HG03432 (cell line): ENCODE measurements at regions not wholly inside any gene's neighbourhood (a gene's known extent, or its start where the extent isn't known, plus 50 kb on each side); places are given as distances from the start of the nearest gene placed in this dataset.
A peak's percentile ranks its signal among the peaks of the same experiment; 100 is the strongest.

Source experiments
- ATAC-seq: cut with Tn5 transposase; IDR thresholded peaks from one replicate; pipeline ENCODE4 v1.9.1; 2021; ENCODE audit warnings: mild to moderate bottlenecking, moderate library complexity; ENCODE audit not compliant: unreplicated experiment

DNA sequence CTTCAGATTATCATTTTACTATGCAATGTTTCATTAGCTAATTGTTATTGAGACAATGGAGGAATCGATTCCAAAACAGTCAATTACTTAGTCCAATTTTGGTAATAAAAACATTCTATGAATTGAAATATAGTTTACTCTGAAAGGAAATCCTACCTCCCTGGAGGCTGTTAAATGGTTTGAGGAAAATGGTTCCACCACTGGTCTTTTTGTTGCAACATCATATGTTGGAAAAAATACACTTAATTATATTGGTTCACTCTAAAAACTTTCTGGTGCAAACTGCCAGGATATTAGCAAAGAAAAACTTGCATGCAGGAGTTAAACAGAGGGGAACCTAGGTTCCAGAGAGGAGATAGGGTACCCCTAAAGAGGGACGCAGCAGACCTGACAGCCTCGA, 267.3 kb upstream of the LYZL1 start:
- no peak for ATAC-seq

DNA sequence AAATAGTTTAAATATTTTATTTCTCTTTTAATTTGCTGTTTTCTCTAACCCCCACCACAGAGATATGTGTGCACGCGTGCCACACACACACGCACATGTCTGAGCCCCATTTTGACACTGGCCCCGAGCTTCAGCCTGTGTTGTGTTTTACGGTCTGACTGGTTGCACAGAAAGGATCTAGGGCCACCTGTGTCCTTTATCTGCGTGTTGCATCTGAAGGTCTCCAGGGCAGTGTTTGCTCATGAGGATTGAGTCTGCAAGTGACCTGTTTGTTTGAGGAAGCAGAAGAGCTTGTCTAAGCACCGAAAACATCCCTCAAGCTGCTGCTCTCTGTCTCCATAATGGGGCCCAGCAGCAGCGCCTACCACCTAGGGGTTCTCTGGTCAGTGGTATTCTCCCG, 266.4 kb upstream of the LYZL1 start:
- ATAC-seq = no peak

DNA sequence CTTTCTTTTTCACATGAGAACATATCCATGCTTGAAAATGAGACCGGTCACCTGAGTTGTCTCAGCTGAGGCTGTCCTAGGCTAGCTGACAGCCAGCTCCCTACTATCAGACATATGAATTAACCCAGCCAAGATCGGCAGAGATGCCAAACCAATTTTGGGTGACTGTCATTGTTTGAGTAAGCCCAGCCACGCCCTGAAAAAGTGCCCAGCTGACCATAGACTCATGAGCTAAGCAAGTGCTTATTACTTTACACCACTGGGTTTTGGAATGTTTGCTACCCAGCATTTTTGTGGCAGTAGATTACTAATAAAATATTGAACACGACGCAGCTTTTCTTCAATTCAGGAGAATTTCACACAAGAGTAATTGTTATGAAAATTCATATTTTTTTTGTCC, 265.2 kb upstream of the LYZL1 start:
- no peak for ATAC-seq

DNA sequence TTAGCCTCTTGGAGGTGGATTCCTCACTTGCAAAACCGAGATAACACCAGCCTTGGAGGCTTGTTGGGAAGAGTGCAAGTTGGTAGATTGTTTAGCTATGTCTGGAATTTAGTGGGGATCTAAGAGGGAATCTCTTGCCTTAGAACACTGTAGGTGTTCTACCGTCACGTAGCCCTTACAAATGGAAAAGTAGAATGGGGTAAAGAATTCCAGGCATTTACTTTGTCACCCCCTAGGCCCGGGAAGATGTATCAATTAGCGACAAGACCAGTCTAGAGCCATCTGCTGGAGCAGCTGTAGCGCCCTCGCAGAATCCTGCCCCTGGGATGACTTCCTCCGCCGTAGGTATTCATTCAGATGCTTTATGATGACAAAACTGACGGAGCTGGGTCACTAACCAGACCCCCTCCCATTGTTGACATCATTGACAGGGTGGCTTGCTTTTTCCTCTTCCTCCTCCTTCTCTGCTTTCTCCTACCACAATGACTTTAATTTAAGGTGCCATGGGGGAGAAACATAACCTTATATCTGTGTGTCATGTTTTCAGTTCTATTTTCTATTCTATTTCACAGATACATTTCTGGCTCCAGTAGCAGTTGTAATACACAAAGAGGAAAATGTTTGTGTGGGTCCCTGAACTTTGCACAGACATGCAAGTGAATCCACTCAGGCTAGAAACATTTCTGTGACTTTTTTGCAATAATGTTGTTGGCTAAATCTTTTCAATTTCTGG, 262.6 kb upstream of the LYZL1 start:
- ATAC-seq = no peak

DNA sequence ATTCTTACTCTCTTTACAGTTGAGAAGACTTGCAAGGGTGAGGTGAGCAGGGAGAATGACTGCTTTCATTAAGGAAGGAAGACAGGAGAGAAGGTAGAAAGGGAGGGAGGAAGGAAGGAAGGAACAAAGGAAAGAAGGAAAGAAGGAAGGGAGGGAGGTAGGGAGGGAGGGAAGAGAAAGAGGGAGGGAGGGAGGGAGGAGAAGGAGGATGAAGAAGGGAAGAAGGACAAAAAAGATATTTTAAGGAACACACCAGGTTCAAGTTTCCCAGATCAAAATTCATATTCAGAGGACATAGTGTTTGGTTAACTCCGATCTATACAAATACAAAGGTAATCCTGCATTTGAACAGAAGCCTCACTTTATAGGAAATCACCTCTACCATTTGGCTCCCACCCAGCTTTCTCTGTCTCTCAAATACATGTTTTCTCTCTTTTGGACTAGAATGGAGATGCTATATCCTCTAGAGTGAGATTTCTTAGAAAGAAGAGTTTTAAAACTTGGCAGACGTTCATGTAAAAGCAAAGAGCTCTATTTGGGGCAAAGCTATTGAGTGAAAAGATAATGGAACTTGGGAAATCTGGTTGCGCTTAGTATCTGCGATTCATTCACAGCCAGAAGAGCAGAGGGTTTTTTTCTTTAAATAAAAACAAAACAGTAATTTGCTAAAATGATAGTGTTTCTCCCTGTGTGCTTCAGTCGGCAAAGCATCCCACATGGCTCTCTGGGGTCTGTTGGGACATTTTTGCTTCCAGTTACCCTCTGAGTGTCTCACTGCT, 261.9 kb upstream of the LYZL1 start:
- ATAC-seq = no peak

DNA sequence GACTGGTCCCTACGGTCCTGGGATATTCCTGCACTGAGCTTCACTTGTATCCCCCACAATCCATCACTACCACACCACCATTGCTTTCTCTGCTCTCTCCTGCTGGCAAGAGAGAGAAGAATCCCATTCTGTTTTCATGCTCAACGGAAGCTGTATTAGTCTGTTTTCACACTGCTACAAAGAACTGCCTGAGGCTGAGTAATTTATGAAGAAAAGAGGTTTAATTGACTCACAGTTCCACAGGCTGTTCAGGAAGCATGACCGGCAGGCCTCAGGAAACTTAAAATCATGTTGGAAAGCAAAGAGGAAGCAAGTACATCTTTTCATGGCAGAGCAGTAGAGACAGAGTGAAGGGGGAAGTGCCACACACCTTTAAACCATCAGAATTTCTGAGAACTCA, 260.4 kb upstream of the LYZL1 start:
- no peak for ATAC-seq

DNA sequence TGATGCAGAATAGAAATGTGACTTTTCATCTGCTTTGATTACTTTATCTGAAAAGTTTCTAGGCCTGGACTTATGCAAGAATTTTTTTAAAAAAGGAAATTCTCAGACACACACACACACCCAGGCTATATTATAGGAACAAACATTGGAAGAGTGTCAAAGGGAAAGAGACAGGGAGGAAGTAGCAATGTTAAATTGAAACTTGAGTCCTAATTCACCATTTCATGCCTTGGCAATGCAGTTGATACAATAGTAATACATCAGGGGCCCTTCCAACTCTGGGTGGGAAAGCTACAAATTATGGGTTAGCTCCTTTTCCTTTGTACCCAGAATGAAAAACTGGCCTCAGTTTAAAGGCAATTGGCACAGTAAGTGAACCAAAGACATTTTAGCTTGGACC, 258.0 kb upstream of the LYZL1 start:
- no peak for ATAC-seq

DNA sequence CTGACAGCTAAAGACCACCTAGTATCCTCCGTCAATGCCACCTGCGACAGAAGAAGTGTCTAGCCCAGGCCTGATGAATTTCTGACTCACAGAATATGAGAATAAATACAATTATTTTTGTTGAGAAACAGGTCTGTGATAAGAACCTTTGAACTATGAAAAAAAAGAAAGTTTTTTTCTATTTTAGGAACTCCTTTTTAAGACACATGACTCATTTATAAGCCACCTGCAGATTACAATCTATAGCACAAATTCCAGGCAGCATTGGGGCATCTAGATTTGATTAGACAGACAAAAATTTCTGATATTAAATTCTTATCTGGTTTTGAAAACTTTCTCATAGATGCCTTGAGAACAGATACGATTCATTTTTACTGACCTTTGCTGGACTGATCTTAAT, 256.7 kb upstream of the LYZL1 start:
- ATAC-seq = no peak

DNA sequence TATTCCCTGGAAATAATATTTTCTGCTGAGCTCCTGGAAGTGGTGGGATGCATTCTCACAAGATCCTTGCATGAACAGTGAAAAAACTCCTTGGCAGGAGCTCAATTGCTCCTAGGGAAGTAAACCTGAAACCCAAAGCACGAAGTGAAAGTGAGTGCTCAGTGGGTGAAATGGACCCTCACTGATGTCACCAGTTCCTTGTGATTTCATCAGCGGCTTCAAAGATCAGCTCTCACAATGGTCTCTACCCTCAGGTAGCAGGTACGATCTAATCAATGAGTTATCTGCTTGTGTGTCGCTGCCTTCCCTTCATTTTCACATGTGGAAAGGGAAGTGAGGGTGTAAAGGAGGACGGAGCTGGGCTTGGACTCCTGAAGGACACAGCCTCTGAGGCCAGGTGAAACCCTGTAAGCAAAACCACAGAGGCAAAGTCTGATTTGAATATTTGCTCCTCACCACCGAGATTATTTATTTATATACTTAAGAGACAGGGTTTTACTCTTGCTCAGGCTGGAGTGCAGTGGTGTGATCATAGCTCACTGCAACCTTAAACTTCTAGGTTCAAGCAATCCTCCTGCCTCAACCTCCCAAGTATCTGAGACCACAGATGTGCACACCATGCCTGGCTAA, 255.4 kb upstream of the LYZL1 start:
- ATAC-seq = peak; percentile 65

DNA sequence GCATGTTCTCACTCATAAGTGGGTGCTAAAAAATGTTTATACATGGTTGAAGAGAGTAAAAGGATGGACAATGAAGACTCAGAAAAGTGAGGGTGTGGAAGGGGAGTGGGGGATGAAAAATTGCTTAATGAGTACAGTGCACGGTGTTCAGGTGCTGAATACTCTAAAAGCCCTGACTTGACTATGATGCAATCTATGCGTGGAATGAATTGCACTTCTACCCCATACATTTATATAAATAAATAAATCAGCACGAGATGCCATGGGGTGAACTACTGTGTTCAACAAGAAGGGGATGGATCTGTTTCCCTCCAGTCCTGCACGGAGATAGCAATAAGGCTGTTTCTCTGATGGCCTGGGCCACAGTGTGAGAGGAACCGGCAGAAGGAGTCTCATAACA, 254.3 kb upstream of the LYZL1 start:
- ATAC-seq = no peak

DNA sequence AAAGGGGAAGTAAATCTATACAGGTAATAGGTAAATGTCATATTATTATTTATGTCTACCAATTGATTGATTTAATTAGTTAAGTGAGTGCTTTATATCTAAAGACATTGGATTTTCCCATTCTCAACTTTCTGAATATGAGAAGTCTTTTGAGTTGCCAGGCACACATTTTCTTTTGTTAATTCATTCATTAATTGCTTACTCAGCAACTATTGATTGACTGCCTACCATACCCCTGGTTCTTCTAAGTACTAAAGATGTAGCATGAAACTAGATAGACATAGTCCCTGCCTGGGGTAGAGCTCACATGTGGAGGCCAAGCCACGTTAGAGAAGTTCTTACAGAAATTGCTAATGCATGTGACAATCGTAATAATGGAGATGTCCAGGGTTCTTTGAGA, 253.1 kb upstream of the LYZL1 start:
- no peak for ATAC-seq

DNA sequence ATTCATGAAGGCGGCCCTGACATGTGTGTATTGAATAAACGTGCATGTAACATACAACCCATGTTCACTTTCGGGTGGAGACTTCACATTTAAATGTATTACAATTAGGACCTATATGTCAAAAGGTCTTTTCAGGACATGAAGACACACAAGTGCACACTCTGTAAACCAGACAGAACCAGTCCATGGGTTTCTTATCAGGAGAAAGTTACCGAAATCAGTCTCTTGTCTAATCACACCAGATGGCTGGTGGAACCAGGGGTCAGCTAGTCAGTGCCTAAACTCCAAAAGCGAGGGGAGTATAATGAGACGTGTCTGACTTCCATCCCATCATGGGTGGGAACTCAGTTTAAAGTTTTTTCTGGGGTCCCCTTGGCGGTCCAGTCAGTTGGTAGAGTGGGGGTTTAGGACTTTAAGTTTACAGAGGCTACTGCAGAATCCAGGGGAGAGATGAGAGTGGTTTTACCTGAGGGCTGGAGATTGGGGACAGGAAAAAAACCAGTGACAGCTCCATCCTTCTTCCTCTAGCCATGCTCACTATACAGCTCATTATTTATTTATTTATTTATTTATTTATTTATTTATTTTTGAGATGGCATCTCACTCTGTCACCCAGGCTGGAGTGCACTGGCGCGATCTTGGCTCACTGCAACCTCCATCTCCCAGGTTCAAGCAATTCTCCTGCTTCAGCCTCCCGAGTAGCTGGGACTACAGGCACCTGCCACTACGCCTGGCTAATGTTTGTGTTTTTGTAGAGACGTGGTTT, 251.3 kb upstream of the LYZL1 start:
- no peak for ATAC-seq

DNA sequence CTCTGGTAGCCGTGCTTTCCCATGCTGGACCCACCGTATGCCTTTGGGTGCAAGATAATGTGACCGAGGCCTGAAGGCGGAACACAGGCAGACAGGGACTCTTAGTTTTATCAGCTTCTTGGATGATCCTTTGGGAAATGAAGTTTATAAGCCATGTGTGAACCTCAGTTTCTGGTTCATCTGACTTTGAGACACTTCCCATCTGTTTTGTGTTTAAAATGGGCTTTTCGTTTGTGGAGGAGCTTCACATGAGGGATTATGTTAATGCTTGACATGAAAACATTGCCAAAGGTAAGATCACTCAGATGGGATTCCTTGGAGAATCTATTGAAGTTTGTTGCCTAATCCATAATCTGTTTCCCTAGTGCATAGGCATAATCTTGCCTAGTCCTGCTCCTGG, 249.8 kb upstream of the LYZL1 start:
- no peak for ATAC-seq

DNA sequence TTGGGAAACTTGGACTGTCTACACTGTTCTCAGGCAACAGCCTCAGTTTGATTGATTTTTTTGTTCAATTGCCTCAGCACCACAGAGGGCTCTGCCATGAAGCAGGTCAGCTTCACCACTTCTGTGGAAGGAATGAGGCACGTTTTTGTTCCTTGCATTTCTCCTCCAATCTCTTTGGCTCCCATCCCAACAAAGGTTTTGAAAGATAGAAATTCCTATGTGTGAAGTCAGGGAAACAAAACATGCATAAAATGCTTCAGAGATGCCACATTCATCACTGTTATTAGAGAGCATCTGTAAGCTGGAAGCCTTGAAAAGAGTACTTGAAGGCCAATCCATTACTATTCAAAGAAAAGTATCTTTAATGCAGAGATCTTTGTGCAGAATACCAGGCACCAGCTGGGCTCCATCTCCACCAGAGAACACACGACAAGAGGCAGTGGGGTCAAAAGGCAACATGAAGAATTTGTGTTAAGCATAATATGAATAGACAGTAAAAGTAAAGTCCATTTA, 249.1 kb upstream of the LYZL1 start:
- ATAC-seq = no peak

DNA sequence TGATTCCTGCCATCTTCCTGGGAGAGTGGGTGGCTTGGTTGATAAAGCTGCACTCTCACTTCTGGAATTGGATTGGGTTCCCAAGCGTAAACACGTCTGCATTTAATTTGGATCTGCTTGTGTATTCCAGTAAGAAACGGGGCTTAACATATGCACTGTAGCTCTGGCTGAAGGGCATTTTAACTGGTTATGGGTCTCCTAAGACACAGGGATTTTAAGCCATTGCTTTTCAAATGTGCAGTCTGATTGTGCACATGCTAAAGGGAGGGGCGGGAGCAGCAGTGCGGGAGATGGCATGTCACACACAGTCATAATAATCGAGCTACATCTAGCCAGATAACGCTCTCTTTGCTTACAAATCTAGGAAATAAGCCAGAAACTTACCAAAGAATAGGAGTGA, 247.3 kb upstream of the LYZL1 start:
- ATAC-seq = no peak

DNA sequence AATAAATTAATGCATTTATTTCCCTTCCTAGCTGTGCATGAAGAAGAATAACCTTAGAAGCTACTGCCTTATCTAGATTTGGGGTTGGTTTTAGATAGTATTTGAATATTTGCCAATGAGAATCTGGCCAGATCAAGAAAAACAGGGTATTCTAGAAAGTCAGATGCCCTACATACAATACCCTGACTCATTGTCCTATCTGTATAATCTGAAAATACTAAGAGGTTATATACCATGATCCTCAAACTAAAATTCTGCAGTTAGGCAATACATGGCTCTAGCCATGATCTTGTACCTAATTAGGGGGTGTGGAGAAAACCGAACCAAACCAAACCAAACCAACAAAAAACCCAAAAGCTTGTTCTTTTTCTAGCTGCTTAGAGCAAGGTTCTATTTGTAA, 240.4 kb upstream of the LYZL1 start:
- ATAC-seq = no peak

DNA sequence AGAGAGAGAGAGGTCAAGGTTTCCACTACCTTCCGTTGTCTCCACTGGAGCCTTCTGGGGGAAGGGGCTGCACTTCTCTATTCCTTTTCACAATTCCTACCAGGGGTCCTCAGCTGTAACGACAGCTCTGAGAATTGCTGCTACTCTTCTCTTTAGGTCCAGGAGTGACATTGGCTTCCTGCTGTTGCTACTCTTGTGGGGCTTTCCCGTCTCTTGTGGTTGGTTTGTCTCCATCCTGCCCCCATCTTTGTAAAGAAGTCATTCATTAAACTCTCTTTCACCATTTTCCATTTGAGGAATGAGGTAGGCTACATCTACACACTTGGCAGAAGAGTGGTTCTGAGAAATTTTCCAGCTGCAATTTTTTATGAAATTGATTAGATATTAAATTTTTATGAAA, 238.8 kb upstream of the LYZL1 start:
- ATAC-seq = no peak

DNA sequence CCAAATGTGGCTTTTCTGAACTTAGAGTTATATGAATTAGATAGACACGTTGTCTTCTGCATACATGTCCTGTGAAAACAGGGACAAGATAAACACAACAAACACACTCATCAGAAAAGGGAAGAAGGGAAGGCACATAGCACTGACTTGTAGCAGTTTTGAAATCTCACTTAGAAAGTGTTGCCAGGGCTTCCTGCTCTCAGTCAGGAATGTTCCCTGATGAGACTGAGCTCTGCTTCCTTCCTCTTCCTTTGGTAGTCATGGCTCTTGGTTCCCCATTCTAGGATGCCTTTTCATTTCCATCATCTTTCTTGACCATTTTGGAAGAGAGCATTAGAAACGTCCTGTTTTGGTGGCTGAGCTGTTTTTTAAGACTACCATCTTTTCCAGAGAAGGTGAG, 233.8 kb upstream of the LYZL1 start:
- no peak for ATAC-seq

DNA sequence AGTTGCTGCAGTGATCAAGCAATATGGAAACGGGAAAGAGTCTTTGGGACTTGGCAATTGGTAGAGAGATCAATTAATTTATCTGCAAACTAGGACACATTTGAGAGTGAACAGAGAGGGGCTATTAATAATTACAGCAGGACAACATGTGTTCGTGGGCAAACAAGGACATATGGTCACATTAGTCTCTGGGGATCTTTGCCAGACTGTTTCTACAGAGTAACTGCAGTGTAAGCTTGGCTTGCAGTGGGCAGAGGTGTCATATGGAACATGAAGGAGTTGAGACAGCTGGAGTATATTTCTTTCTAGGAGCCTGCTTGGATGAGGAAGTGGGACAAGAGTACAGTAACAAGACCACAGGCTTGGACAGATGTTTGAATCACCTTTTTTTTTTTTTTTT, 232.1 kb upstream of the LYZL1 start:
- no peak for ATAC-seq

DNA sequence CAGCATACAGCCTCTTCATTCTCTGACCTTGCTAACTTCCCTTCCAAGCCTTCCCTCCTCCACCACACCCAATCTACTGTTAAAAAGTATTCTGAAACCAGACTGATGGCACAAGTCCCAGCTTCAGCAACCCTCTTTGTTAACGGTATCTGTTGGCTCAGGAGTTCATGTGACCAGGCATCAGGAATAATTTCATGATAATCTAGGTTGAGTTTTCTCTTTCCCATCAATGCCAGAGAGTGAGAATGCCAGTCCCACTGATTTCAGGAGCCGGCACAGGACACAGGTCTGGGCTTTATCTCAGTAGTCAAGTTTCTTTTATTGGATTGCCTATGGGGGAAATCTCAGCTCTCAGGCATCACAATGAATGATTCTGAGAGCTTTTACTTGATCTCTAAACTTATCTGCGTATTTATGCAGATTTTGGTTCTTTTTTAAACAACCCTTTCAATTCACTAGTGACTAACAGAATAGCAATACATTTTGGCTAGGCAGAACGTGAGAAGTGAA, 231.0 kb upstream of the LYZL1 start:
- no peak for ATAC-seq
